ENCODE measurements at regions not wholly inside any gene's neighbourhood (a gene's known extent, or its start where the extent isn't known, plus 50 kb on each side); places are given as distances from the start of the nearest gene placed in this dataset.

DNA sequence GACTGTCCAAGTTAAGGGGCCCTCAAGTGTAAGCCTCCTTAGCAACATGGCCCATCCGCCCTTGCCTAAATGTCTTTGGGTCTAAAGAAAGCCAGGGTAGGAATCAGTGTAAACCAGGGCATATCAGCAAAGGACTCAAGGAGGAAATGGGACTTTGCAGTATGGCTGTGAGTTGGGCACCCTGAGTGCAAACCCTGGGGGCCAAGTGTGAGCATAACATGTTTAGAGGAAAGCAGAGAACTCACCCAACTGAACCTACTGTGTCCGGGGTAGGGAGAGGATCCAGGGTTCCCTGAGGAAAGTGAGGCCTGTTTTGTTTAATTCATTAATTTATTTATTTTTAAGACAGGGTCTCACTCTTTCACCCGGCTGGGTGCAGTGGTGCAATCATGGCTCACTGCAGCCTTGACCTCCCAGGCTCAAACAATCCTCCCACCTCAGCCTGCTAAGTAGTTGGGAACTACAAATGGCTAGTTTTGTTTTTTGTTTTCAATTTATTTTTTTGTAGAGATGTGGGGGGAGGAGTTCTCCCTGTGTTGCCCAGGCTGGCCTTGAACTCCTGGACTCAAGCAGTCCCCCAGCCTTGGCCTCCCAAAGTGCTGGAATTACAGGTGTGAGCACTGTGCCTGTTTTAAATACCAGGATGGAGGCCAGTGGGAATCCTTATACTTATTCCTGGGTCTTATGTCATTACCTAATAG, 51.0 kb upstream of the ACTR3 start:
- no peak overlapping the region for H3K4me3 ChIP-seq (ENCODE audit: low read length in 2 of 2)

DNA sequence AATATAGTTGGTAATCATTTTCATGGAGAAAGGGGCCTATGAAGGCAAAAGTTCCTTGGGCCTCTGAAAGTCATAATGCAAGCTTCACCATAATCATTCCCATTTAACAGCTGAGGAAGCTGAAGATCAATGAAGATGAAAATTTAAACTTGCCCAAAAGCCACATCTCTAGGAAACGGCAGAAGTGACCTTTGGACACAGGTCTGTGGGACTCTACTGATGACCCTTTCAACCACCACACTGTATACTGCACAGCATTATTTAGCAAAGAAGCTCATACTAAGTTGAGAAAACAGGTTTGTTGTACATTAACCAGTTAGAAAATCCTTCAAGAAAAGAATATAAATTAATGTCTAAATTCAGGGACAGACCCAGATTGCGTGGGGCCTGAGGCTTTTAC, 51.6 kb upstream of the ACTR3 start:
- Histone ChIP-seq H3K27ac (ENCODE audit: low read length) (no peak overlapping the region), H3K9me3 (ENCODE audit: control insufficient read depth in 2 of 2, low read length in 2 of 2) (no peaks in the 10 kb centered on the region), H3K36me3 (ENCODE audit: control insufficient read depth in 2 of 2, insufficient read depth in 2 of 2, low read length in 2 of 2) (no peaks in the 10 kb centered on the region), H3K4me3 (ENCODE audit: low read length in 2 of 2) (no peak overlapping the region), H3K9ac (ENCODE audit: low read length in 2 of 2) (no peak overlapping the region), H3K4me1 (ENCODE audit: control insufficient read depth, insufficient read depth, low read length) (no peaks in the 10 kb centered on the region), H3K27me3 (ENCODE audit: control insufficient read depth in 1 of 2, insufficient read depth in 2 of 2, low read length in 2 of 2) (no peaks in the 10 kb centered on the region)

More for the DNA sequence above, 51.0 kb upstream of the ACTR3 start:
- Histone ChIP-seq H3K4me1 (ENCODE audit: control insufficient read depth, insufficient read depth, low read length) (no peaks in the 10 kb centered on the region), H3K9me3 (ENCODE audit: control insufficient read depth in 2 of 2, low read length in 2 of 2) (no peaks in the 10 kb centered on the region), H3K27me3 (ENCODE audit: control insufficient read depth in 1 of 2, insufficient read depth in 2 of 2, low read length in 2 of 2) (no peaks in the 10 kb centered on the region), H3K36me3 (ENCODE audit: control insufficient read depth in 2 of 2, insufficient read depth in 2 of 2, low read length in 2 of 2) (no peaks in the 10 kb centered on the region), H3K9ac (ENCODE audit: low read length in 2 of 2) (no peak overlapping the region), H3K27ac (ENCODE audit: low read length) (no peak overlapping the region)

DNA sequence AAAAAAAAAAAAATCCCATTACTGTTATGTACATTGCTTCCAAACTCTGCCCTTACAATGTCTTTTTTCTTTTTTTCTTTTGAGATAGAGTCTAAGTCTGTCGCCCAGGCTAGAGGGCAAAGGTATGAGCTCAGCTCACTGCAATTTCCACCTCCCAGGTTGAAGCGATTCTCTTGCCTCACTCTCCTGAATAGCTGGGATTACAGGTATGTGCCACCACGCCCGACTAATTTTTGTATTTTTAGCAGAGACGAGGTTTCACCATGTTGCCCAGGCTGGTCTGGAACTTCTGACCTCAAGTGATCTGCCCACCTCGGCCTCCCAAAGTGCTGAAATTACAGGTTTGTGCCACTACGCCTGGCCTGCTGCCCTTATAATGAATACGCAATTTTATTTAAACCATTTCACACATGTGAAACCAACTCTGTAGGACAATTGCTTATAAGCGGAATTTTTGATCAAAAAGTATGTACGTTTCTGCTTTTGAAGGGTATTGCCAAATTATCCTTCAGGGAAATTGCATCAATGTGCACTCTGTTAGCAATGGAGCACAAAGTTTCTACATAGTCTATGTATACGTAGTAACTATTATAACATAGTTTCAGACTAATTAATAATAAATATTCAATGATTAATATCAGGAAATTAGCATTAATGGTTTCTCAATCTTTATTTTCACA, 55.7 kb upstream of the ACTR3 start:
- H3K27ac ChIP-seq (ENCODE audit: low read length): no peak overlapping the region
- H3K4me1 ChIP-seq (ENCODE audit: control insufficient read depth, insufficient read depth, low read length): no peaks in the 10 kb centered on the region

DNA sequence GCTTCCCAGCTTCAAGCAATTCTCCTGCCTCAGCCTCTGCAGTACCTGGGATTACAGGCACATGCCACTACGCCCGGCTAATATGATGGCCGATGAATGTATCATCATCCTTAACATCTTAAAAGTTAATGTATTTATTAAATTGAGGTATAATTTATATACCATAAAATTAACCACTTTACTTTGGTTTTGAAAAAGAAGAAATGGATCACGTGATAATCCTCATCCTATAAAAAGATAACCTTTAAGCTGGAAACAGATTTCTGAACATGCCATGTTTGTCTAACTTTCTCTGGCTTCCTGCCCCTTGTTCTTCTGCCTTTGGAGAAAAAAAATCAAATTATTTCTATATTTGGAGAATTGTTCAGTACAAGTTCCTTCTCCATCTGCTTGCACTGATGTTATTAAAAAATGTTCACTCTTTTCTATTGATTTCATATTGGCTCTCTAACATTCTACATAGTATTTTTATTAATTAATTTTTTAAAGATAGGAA, 57.0 kb upstream of the ACTR3 start:
- Histone ChIP-seq H3K9ac (ENCODE audit: low read length in 2 of 2) (no peak overlapping the region), H3K36me3 (ENCODE audit: control insufficient read depth in 2 of 2, insufficient read depth in 2 of 2, low read length in 2 of 2) (no peaks in the 10 kb centered on the region)

More for the DNA sequence above, 55.7 kb upstream of the ACTR3 start:
- no peaks in the 10 kb centered on the region for H3K36me3 ChIP-seq (ENCODE audit: control insufficient read depth in 2 of 2, insufficient read depth in 2 of 2, low read length in 2 of 2)
- no peak overlapping the region for H3K4me3 ChIP-seq (ENCODE audit: low read length in 2 of 2)
- H3K9me3 ChIP-seq (ENCODE audit: control insufficient read depth in 2 of 2, low read length in 2 of 2): no peaks in the 10 kb centered on the region
- no peak overlapping the region for H3K9ac ChIP-seq (ENCODE audit: low read length in 2 of 2)
- no peaks in the 10 kb centered on the region for H3K27me3 ChIP-seq (ENCODE audit: control insufficient read depth in 1 of 2, insufficient read depth in 2 of 2, low read length in 2 of 2)

GRCh38 chr2:113831161-113831560, 58.7 kb upstream of the ACTR3 start:
- H3K4me3 ChIP-seq (ENCODE audit: low read length in 2 of 2): no peak overlapping the region
- H3K27me3 ChIP-seq (ENCODE audit: control insufficient read depth in 1 of 2, insufficient read depth in 2 of 2, low read length in 2 of 2): no peaks in the 10 kb centered on the region
- H3K36me3 ChIP-seq (ENCODE audit: control insufficient read depth in 2 of 2, insufficient read depth in 2 of 2, low read length in 2 of 2): no peaks in the 10 kb centered on the region
- H3K9ac ChIP-seq (ENCODE audit: low read length in 2 of 2): no peak overlapping the region
- no peaks in the 10 kb centered on the region for H3K4me1 ChIP-seq (ENCODE audit: control insufficient read depth, insufficient read depth, low read length)
- no peak overlapping the region for H3K27ac ChIP-seq (ENCODE audit: low read length)
- no peaks in the 10 kb centered on the region for H3K9me3 ChIP-seq (ENCODE audit: control insufficient read depth in 2 of 2, low read length in 2 of 2)

More for the DNA sequence above, 57.0 kb upstream of the ACTR3 start:
- Histone ChIP-seq H3K27ac (ENCODE audit: low read length) (no peak overlapping the region), H3K9me3 (ENCODE audit: control insufficient read depth in 2 of 2, low read length in 2 of 2) (no peaks in the 10 kb centered on the region), H3K4me3 (ENCODE audit: low read length in 2 of 2) (no peak overlapping the region), H3K27me3 (ENCODE audit: control insufficient read depth in 1 of 2, insufficient read depth in 2 of 2, low read length in 2 of 2) (no peaks in the 10 kb centered on the region), H3K4me1 (ENCODE audit: control insufficient read depth, insufficient read depth, low read length) (no peaks in the 10 kb centered on the region)

- Histone ChIP-seq H3K9ac (ENCODE audit: low read length in 2 of 2) (no peak overlapping the region), H3K4me3 (ENCODE audit: low read length in 2 of 2) (no peak overlapping the region), H3K9me3 (ENCODE audit: control insufficient read depth in 2 of 2, low read length in 2 of 2) (no peaks in the 10 kb centered on the region), H3K4me1 (ENCODE audit: control insufficient read depth, insufficient read depth, low read length) (no peaks in the 10 kb centered on the region), H3K27ac (ENCODE audit: low read length) (no peak overlapping the region), H3K27me3 (ENCODE audit: control insufficient read depth in 1 of 2, insufficient read depth in 2 of 2, low read length in 2 of 2) (no peaks in the 10 kb centered on the region), H3K36me3 (ENCODE audit: control insufficient read depth in 2 of 2, insufficient read depth in 2 of 2, low read length in 2 of 2) (no peaks in the 10 kb centered on the region)
These were observed 60.1 kb upstream of the ACTR3 start for GRCh38 chr2:113829761-113830160.

GRCh38 chr2:113829270-113829669, 60.6 kb upstream of the ACTR3 start:
- Histone ChIP-seq H3K27ac (ENCODE audit: low read length) (no peak overlapping the region), H3K27me3 (ENCODE audit: control insufficient read depth in 1 of 2, insufficient read depth in 2 of 2, low read length in 2 of 2) (no peaks in the 10 kb centered on the region), H3K9me3 (ENCODE audit: control insufficient read depth in 2 of 2, low read length in 2 of 2) (no peaks in the 10 kb centered on the region), H3K4me3 (ENCODE audit: low read length in 2 of 2) (no peak overlapping the region), H3K4me1 (ENCODE audit: control insufficient read depth, insufficient read depth, low read length) (no peaks in the 10 kb centered on the region), H3K36me3 (ENCODE audit: control insufficient read depth in 2 of 2, insufficient read depth in 2 of 2, low read length in 2 of 2) (no peaks in the 10 kb centered on the region), H3K9ac (ENCODE audit: low read length in 2 of 2) (no peak overlapping the region)

DNA sequence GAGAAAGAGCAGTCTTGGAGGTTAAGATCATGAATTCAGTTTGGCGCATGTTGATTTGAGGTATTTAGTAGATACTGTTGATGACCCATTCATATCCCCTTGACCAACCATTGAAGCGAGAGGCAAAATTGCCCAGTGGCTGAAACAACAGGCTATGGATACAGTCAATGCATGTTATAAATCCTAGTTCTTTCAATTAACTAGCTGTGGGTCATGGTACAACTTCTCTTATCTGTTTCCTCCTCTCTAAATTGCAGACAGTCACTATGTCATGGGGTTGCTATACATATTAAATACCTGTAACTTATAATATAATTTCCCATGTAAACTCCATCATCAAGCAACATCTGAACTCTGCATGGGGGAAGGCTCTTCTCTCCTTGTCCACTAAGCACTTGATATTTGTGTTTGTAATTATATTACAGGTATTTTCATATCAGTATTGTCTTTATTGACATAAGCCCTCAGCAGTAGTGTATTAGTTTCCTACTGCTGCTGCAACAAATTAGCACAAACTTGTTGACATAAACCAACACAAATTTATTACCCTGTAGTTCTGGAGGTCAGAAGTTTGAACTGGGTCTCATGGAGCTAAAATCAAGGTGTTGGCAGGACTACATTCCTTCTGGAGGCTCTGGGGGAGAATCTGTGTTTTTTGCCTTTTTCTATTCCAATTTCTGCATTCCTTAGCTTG, 61.7 kb upstream of the ACTR3 start:
- Histone ChIP-seq H3K27me3 (ENCODE audit: control insufficient read depth in 1 of 2, insufficient read depth in 2 of 2, low read length in 2 of 2) (no peaks in the 10 kb centered on the region), H3K36me3 (ENCODE audit: control insufficient read depth in 2 of 2, insufficient read depth in 2 of 2, low read length in 2 of 2) (no peaks in the 10 kb centered on the region), H3K27ac (ENCODE audit: low read length) (no peak overlapping the region), H3K9ac (ENCODE audit: low read length in 2 of 2) (no peak overlapping the region), H3K9me3 (ENCODE audit: control insufficient read depth in 2 of 2, low read length in 2 of 2) (no peaks in the 10 kb centered on the region), H3K4me3 (ENCODE audit: low read length in 2 of 2) (no peak overlapping the region), H3K4me1 (ENCODE audit: control insufficient read depth, insufficient read depth, low read length) (no peaks in the 10 kb centered on the region)

- Histone ChIP-seq H3K9ac (ENCODE audit: low read length in 2 of 2) (no peak overlapping the region), H3K27me3 (ENCODE audit: control insufficient read depth in 1 of 2, insufficient read depth in 2 of 2, low read length in 2 of 2) (no peaks in the 10 kb centered on the region), H3K4me1 (ENCODE audit: control insufficient read depth, insufficient read depth, low read length) (no peaks in the 10 kb centered on the region), H3K9me3 (ENCODE audit: control insufficient read depth in 2 of 2, low read length in 2 of 2) (no peaks in the 10 kb centered on the region), H3K4me3 (ENCODE audit: low read length in 2 of 2) (no peak overlapping the region), H3K27ac (ENCODE audit: low read length) (no peak overlapping the region), H3K36me3 (ENCODE audit: control insufficient read depth in 2 of 2, insufficient read depth in 2 of 2, low read length in 2 of 2) (no peaks in the 10 kb centered on the region)
These were observed 62.5 kb upstream of the ACTR3 start for GRCh38 chr2:113827426-113827825.

DNA sequence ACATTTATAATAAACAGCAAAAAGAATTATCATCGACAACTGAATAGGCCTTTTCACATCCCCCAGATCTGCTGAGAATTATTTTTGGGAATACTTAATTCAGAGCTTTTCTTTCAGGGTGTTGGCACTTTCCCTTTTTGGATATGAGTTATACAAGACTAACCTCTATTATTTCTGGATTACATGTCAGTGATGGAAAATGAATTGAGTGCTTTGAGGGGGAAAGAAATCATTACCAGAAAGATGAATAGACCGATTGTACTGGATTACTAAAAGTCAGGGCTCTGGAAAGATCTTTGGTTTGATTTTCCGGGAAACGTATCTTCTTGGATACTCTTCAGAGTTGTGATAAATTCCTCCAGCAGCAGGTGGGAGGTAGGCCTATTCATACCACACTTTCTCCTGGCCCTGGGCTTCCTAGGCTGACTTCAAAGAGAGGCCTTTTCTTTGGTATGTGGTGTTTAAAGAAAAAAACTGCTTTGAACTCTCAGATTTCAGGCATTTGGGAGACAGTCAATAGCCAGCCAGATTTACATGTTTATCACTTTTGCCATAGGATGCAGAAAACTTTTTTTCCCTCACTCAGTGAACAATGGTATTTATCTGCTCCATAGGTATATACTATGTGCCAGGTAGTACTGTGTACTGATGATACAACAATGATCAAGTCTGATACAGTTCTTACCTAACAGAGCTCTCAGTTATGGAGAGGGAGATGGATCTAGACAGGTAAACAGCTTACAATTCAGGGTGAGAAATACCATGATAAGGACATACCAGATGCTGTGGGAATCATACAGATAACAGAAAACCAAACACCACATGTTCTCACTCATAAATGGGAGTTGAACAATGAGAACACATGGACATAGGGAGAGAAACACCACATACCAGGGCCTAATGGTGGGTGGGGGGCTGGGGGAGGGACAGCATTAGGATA, 63.3 kb upstream of the ACTR3 start:
- Histone ChIP-seq H3K9me3 (ENCODE audit: control insufficient read depth in 2 of 2, low read length in 2 of 2) (no peaks in the 10 kb centered on the region), H3K4me1 (ENCODE audit: control insufficient read depth, insufficient read depth, low read length) (no peaks in the 10 kb centered on the region), H3K27me3 (ENCODE audit: control insufficient read depth in 1 of 2, insufficient read depth in 2 of 2, low read length in 2 of 2) (no peaks in the 10 kb centered on the region), H3K4me3 (ENCODE audit: low read length in 2 of 2) (no peak overlapping the region), H3K9ac (ENCODE audit: low read length in 2 of 2) (no peak overlapping the region), H3K27ac (ENCODE audit: low read length) (no peak overlapping the region), H3K36me3 (ENCODE audit: control insufficient read depth in 2 of 2, insufficient read depth in 2 of 2, low read length in 2 of 2) (no peaks in the 10 kb centered on the region)
